Sigmoid colon (tissue), 6 donors: ENCODE measurements at regions not wholly inside any gene's neighbourhood (a gene's known extent, or its start where the extent isn't known, plus 50 kb on each side); places are given as distances from the start of the nearest gene placed in this dataset.

ENCODE experiments used
- DNase-seq: peaks from one replicate; pipeline ENCODE4 v3.0.0-alpha.2; 2019
- H3K27ac ChIP-seq, 4 donors: fragments of 200-600 bp; sonication (generic); one replicate each; pipeline ENCODE4 v1.5.1; 2016 to 2019; ENCODE audit warnings: mild to moderate bottlenecking in 1 of 4
- H3K27me3 ChIP-seq, 3 donors: fragments of 200-600 bp; sonication (generic); one replicate each; pipeline ENCODE4 v1.5.1; 2019; ENCODE audit warnings: mild to moderate bottlenecking in 1 of 3
- H3K36me3 ChIP-seq, 4 donors: fragments of 200-600 bp; sonication (generic); one replicate each; pipeline ENCODE4 v1.5.1; 2016 to 2019
- H3K4me1 ChIP-seq, 4 donors: fragments of 200-600 bp; sonication (generic); one replicate each; pipeline ENCODE4 v1.5.1; 2017 to 2019
- H3K4me3 ChIP-seq, 4 donors: fragments of 200-600 bp; sonication (generic); one replicate each; pipeline ENCODE4 v1.5.1; 2017 to 2019; ENCODE audit warnings: mild to moderate bottlenecking in 2 of 4, moderate library complexity in 1 of 4
- H3K9me3 ChIP-seq, 4 donors: fragments of 200-600 bp in 3 of 4; sonication (generic) in 3 of 4; one replicate each; pipeline versions ENCODE4 v1.5.1 to v1.6.1; 2013 to 2019
- EP300 ChIP-seq, 4 donors: sonication (generic); formaldehyde crosslinking; IDR thresholded peaks; one replicate each; pipeline ENCODE4 v1.6.1; 2017; ENCODE audit warnings: antibody characterized with exemption in 4 of 4
- POLR2A ChIP-seq, 2 donors: fragments of 450-650 bp; IDR thresholded peaks; one replicate each; pipeline ENCODE4 v1.6.1; 2016; ENCODE audit warnings: antibody characterized with exemption in 2 of 2, mild to moderate bottlenecking in 2 of 2, moderate library complexity in 2 of 2
- POLR2AphosphoS5 ChIP-seq, 4 donors: sonication (generic); formaldehyde crosslinking; IDR thresholded peaks; one replicate each; pipeline ENCODE4 v1.6.1; 2017; ENCODE audit warnings: antibody characterized with exemption in 4 of 4
- WGBS, 2 donors: extraction: QIAGEN DNeasy Blood & Tissue Kit; methylation state at CpG; one replicate each; pipeline ENCODE4 v1.1.7; 2013; 5-methylcytosine and 5-hydroxymethylcytosine counted together
- intact Hi-C: fragments of 100-400 bp; cut with DNase I; formaldehyde crosslinking; loops from one replicate; pipeline ENCODE4 v1.15.1; 2023
- TF ChIP-seq, protein P1 (sequence below), 4 experiments: fragments of 450-650 bp in 3 of 4; fragments of 200-600 bp in 1 of 4; IDR thresholded peaks; one replicate each; pipeline ENCODE4 v1.5.1; 2016 to 2019; ENCODE audit warnings: antibody characterized with exemption in 4 of 4, mild to moderate bottlenecking in 3 of 4, moderate library complexity in 2 of 4
- donor health status: healthy with polysubstance abuse.
- donor health status: healthy.

DNA sequence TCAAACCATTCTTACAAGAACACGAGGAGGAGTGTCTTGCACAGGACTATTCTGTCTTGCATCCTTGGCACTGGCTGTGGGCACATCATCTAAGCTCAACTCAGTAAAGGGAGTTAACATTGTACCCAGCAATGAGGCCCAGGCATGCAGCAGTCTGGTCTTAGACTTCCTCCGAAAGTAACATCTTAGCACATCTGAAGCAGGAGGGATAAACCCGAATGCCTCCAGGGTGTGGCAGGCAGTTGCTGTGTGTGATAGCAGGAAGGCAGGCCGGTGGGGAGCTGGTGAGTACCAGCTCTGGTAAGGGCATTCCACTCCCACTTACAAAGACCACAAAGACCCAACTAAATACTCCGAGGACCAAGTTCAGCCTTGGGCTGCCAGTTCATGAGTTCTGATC, 206.3 kb downstream of the TSN start:
- Histone ChIP-seq H3K27me3 (no peaks in the 10 kb centered on the region), H3K27ac (no peak overlapping the region), H3K4me1 (no peaks in the 10 kb centered on the region), H3K9me3 (no peaks in the 10 kb centered on the region), H3K36me3 (no peaks in the 10 kb centered on the region), H3K4me3 (no peak overlapping the region)
- intact Hi-C loops: no loop called here
- DNase-seq: no peak
- TF ChIP-seq EP300 (IDR thresholded peaks at IDR 0.05) (no peak), POLR2AphosphoS5 (IDR thresholded peaks at IDR 0.05) (no peak)
- TF ChIP-seq, protein P1, sequence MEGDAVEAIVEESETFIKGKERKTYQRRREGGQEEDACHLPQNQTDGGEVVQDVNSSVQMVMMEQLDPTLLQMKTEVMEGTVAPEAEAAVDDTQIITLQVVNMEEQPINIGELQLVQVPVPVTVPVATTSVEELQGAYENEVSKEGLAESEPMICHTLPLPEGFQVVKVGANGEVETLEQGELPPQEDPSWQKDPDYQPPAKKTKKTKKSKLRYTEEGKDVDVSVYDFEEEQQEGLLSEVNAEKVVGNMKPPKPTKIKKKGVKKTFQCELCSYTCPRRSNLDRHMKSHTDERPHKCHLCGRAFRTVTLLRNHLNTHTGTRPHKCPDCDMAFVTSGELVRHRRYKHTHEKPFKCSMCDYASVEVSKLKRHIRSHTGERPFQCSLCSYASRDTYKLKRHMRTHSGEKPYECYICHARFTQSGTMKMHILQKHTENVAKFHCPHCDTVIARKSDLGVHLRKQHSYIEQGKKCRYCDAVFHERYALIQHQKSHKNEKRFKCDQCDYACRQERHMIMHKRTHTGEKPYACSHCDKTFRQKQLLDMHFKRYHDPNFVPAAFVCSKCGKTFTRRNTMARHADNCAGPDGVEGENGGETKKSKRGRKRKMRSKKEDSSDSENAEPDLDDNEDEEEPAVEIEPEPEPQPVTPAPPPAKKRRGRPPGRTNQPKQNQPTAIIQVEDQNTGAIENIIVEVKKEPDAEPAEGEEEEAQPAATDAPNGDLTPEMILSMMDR (IDR thresholded peaks at IDR 0.05): no peak
- WGBS, 2 donors: 76 to 85% methylated on average over 5 of the region's 5 CpGs

DNA sequence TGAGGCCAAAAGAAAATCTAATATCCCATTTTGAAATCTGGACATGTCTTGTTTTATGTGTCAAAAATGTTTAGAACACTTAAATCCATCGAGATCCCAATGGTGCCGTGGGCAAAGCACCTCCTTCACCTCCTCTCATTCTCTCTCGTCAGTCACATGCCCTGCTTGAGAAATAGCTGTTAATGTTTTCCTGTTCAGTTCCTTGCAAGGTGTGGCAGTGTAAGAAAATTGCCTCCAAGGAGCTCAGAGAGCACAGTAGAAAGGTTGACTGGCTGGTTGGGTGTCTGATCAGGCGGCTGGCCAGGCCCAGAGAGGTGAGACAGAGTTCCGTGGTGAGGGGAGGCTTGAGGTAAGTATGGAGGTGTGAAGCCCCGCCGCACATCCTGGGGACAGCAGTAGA, 210.2 kb downstream of the TSN start:
- intact Hi-C loops: no loop called here
- no peak overlapping the region for H3K27ac ChIP-seq
- no peak for DNase-seq
- no peaks in the 10 kb centered on the region for H3K9me3 ChIP-seq
- TF ChIP-seq, protein P1 (IDR thresholded peaks at IDR 0.05): no peak
- TF ChIP-seq POLR2AphosphoS5 (IDR thresholded peaks at IDR 0.05): no peak
- no peak for TF ChIP-seq EP300 (IDR thresholded peaks at IDR 0.05)
- no peak for TF ChIP-seq POLR2A (IDR thresholded peaks at IDR 0.05)
- peaks cover 0 to 22% (median 8%) of the 10 kb centered on the region in 4 donors for H3K4me1 ChIP-seq
- H3K27me3 ChIP-seq: no peaks in the 10 kb centered on the region
- H3K4me3 ChIP-seq: no peak overlapping the region
- H3K36me3 ChIP-seq: no peaks in the 10 kb centered on the region
- WGBS, 2 donors: 57 to 82% methylated on average over 7 of the region's 7 CpGs

DNA sequence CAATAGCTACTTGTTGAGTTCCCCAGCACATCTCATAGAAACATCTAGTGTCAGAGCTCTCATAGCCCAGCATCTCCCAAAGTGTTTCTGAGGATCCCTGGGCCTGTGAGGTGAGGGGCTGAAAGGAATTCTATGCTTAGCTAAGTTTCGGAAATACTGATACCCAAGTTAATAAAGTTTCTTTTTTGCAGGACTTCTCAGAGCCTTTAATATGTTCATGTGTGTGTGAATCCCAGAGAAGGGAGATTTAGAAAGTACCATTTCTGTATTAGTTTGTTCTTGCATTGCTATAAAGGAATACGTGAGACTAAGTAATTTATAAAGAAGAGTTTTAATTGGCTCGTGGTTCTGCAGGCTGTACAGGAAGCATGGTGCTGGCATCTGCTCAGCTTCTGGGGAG, 211.2 kb downstream of the TSN start:
- WGBS, 2 donors: 85 to 92% methylated on average over 3 of the region's 3 CpGs

DNA sequence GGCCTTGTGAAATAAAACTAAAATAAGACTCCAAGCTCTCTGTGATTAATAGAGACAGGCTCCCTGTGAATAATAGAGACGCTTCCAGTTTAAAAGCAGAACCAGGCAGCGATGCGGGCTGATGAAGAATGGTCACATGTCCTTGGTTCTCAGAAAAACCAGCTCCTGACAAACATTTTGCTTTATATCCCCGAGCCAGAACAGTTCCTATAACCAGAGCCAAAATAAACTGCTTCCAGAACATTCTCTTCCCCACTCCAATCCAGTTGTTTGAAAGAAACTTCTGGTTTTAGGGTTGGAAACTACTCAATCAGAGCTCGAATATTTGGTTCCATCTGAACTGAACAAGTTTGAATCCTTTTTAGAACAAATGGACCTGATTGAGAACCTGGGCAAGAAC, 213.7 kb downstream of the TSN start:
- no peaks in the 10 kb centered on the region for H3K9me3 ChIP-seq
- peak overlapping the region in 2 of 4 donors; percentile 29 to 55 for H3K27ac ChIP-seq
- intact Hi-C loops: no loop called here
- H3K4me3 ChIP-seq: peak overlapping the region in 1 of 4 donors; percentile 15
- 35 to 63% methylated on average over 5 of the region's 5 CpGs for WGBS, 2 donors
- no peaks in the 10 kb centered on the region for H3K27me3 ChIP-seq
- TF ChIP-seq EP300 (IDR thresholded peaks at IDR 0.05): no peak
- TF ChIP-seq POLR2A (IDR thresholded peaks at IDR 0.05): no peak
- TF ChIP-seq POLR2AphosphoS5 (IDR thresholded peaks at IDR 0.05): no peak
- TF ChIP-seq, protein P1 (IDR thresholded peaks at IDR 0.05): no peak
- no peaks in the 10 kb centered on the region for H3K36me3 ChIP-seq
- H3K4me1 ChIP-seq: peaks cover 0 to 22% (median 8%) of the 10 kb centered on the region in 4 donors
- DNase-seq: no peak

More for the DNA sequence above, 211.2 kb downstream of the TSN start:
- TF ChIP-seq POLR2AphosphoS5 (IDR thresholded peaks at IDR 0.05) (no peak), POLR2A (IDR thresholded peaks at IDR 0.05) (no peak), EP300 (IDR thresholded peaks at IDR 0.05) (no peak)
- TF ChIP-seq, protein P1 (IDR thresholded peaks at IDR 0.05): no peak
- intact Hi-C loops: no loop called here
- Histone ChIP-seq H3K36me3 (no peaks in the 10 kb centered on the region), H3K4me3 (no peak overlapping the region), H3K9me3 (no peaks in the 10 kb centered on the region), H3K27ac (no peak overlapping the region), H3K27me3 (no peaks in the 10 kb centered on the region), H3K4me1 (peaks cover 0 to 22% (median 8%) of the 10 kb centered on the region in 4 donors)
- no peak for DNase-seq
